A549 (cell line): ENCODE measurements at regions not wholly inside any gene's neighbourhood (a gene's known extent, or its start where the extent isn't known, plus 50 kb on each side); places are given as distances from the start of the nearest gene placed in this dataset.
A peak's percentile ranks its signal among the peaks of the same experiment; 100 is the strongest.

Experiments used
- ATAC-seq, 2 experiments: fragments of 200-7000 bp in 1 of 2; fragments of >200 bp in 1 of 2; cut with Nextera tagmentation in 1 of 2; cut with Tn5 transposase in 1 of 2; 3 replicates each; pipeline versions ENCODE4 v1.8.0 to v1.9.1; 2018 to 2020; ENCODE audit warnings: mild to moderate bottlenecking in 1 of 2, moderate library complexity in 1 of 2
- CTCF ChIA-PET: fragments of 300-600 bp; sonication (Branson Sonifier 250); formaldehyde crosslinking; extraction: SDS; loops from one replicate; lab custom pipeline; 2021; ENCODE audit warnings: antibody characterized with exemption, inconsistent platforms; lab: Yijun Ruan, JAX
- POLR2A ChIA-PET: fragments of 350-600 bp; formaldehyde crosslinking; extraction: SDS; loops from one replicate; lab custom pipeline; 2021; ENCODE audit warnings: antibody characterized with exemption, inconsistent platforms; lab: Yijun Ruan, JAX
- DNase-seq, 2 experiments: peaks; one replicate each; pipeline versions ENCODE4 v3.0.0 to v3.0.0-alpha.2; 2011 to 2016; ENCODE audit warnings: low read depth in 1 of 2, low spot score in 1 of 2
- FAIRE-seq: peaks from 2 replicates; lab custom pipeline; 2011; peaks lifted over from hg19 to GRCh38; lab: Jason Lieb, UNC
- H3K27ac ChIP-seq, 2 experiments: fragments of >200 bp; sonication (Bioruptor Twin); formaldehyde crosslinking; 3 replicates each; pipeline ENCODE4 v1.5.1; 2016 to 2017
- H3K4me1 ChIP-seq: fragments of >200 bp; sonication (Bioruptor Twin); formaldehyde crosslinking; 3 replicates; pipeline ENCODE4 v1.6.1; 2016
- H3K4me2 ChIP-seq: fragments of >200 bp; sonication (Bioruptor Twin); formaldehyde crosslinking; 3 replicates; pipeline ENCODE4 v1.6.1; 2016
- H3K4me3 ChIP-seq: fragments of >200 bp; sonication (Bioruptor Twin); formaldehyde crosslinking; 3 replicates; pipeline ENCODE4 v1.5.1; 2016
- H3K9me3 ChIP-seq: fragments of >200 bp; sonication (Bioruptor Twin); formaldehyde crosslinking; 3 replicates; pipeline ENCODE4 v1.6.1; 2016
- CHD2 ChIP-seq: fragments of 150-350 bp; IDR thresholded peaks from 2 replicates; pipeline ENCODE4 v1.6.1; 2014; ENCODE audit warnings: low read length; ENCODE audit not compliant: partially characterized antibody
- EHMT2 ChIP-seq: fragments of 200-600 bp; sonication (generic); IDR thresholded peaks from 2 replicates; pipeline ENCODE4 v1.6.1; 2016; ENCODE audit warnings: antibody characterized with exemption, low read depth, mild to moderate bottlenecking, moderate library complexity
- FOSB ChIP-seq: fragments of 250-450 bp; sonication (Bioruptor Pico); IDR thresholded peaks from 2 replicates; pipeline ENCODE4 v1.5.0; 2020; ENCODE audit warnings: mild to moderate bottlenecking, moderate library complexity
- GATA3 ChIP-seq: IDR thresholded peaks from 2 replicates; pipeline ENCODE4 v1.6.1; 2012; ENCODE audit warnings: borderline replicate concordance
- HOXA7 ChIP-seq: fragments of 250-450 bp; sonication (Bioruptor Pico); IDR thresholded peaks from 2 replicates; pipeline ENCODE4 v1.5.0; 2020; ENCODE audit warnings: mild to moderate bottlenecking, moderate library complexity
- JUN ChIP-seq, 2 experiments: fragments of >200 bp; sonication (Bioruptor Twin); formaldehyde crosslinking; IDR thresholded peaks; 2 replicates in 1 of 2; 3 replicates in 1 of 2; pipeline ENCODE4 v1.6.1; 2016 to 2017
- JUNB ChIP-seq: fragments of >200 bp; sonication (Bioruptor Twin); formaldehyde crosslinking; IDR thresholded peaks from 2 replicates; pipeline ENCODE4 v1.6.1; 2016
- KDM1A ChIP-seq: fragments of 200-600 bp; sonication (generic); IDR thresholded peaks from 2 replicates; pipeline ENCODE4 v1.6.1; 2016; ENCODE audit warnings: low read depth, mild to moderate bottlenecking
- MAFK ChIP-seq: fragments of 450-650 bp; IDR thresholded peaks from 2 replicates; pipeline ENCODE4 v1.6.1; 2014; ENCODE audit not compliant: partially characterized antibody
- MAZ ChIP-seq: fragments of 150-350 bp; IDR thresholded peaks from 2 replicates; pipeline ENCODE4 v1.6.1; 2014; ENCODE audit warnings: antibody characterized with exemption, low read depth, low read length, borderline replicate concordance
- POLR2AphosphoS2 ChIP-seq: conservative IDR thresholded peaks from 2 replicates; pipeline ENCODE4 v1.6.1; 2012; ENCODE audit warnings: low read length, improper control_type of control experiment, inconsistent platforms
- RAD21 ChIP-seq, 2 experiments: fragments of >200 bp in 1 of 2; sonication (Bioruptor Twin) in 1 of 2; formaldehyde crosslinking in 1 of 2; IDR thresholded peaks in 1 of 2; conservative IDR thresholded peaks in 1 of 2; 2 replicates in 1 of 2; 3 replicates in 1 of 2; pipeline ENCODE4 v1.6.1; 2012 to 2018; ENCODE audit warnings: inconsistent platforms in 1 of 2
- RNF2 ChIP-seq: fragments of 200-600 bp; sonication (generic); IDR thresholded peaks from 2 replicates; pipeline ENCODE4 v1.6.1; 2016; ENCODE audit warnings: low read depth, mild to moderate bottlenecking, antibody characterized with exemption, moderate library complexity, borderline replicate concordance
- SMC3 ChIP-seq: fragments of >200 bp; sonication (Bioruptor Twin); formaldehyde crosslinking; IDR thresholded peaks from 3 replicates; pipeline ENCODE4 v1.6.1; 2018; ENCODE audit warnings: inconsistent platforms
- TFCP2L1 ChIP-seq: fragments of 250-450 bp; sonication (Bioruptor Pico); IDR thresholded peaks from 2 replicates; pipeline ENCODE4 v1.5.0; 2021; ENCODE audit warnings: mild to moderate bottlenecking
- ZC3H11A ChIP-seq: fragments of 450-650 bp; IDR thresholded peaks from 2 replicates; pipeline ENCODE4 v1.6.1; 2014; ENCODE audit warnings: antibody characterized with exemption, mild to moderate bottlenecking
- WGBS: methylation state at CpG from one replicate; pipeline ENCODE4 v1.1.6; 2017; ENCODE audit errors: missing lambda C conversion rate; 5-methylcytosine and 5-hydroxymethylcytosine counted together
- TF ChIP-seq, protein P1 (sequence below): fragments of 150-350 bp; IDR thresholded peaks from 2 replicates; pipeline ENCODE4 v1.6.1; 2014; ENCODE audit warnings: low read depth, mild to moderate bottlenecking, low read length
- TF ChIP-seq, protein P2 (sequence below): fragments of 250-450 bp; sonication (Bioruptor Pico); IDR thresholded peaks from 2 replicates; pipeline ENCODE4 v1.5.0; 2021; ENCODE audit warnings: mild to moderate bottlenecking, moderate library complexity, borderline replicate concordance
- TF ChIP-seq, protein P3 (sequence below): IDR thresholded peaks from 2 replicates; pipeline ENCODE4 v1.6.1; 2012
- TF ChIP-seq, protein P4 (sequence below): fragments of >200 bp; sonication (Bioruptor Twin); formaldehyde crosslinking; IDR thresholded peaks from 3 replicates; pipeline ENCODE4 v1.5.1; 2016
- TF ChIP-seq, protein P5 (sequence below): fragments of >200 bp; sonication (Bioruptor Twin); formaldehyde crosslinking; IDR thresholded peaks from 3 replicates; pipeline ENCODE4 v1.6.1; 2016

DNA sequence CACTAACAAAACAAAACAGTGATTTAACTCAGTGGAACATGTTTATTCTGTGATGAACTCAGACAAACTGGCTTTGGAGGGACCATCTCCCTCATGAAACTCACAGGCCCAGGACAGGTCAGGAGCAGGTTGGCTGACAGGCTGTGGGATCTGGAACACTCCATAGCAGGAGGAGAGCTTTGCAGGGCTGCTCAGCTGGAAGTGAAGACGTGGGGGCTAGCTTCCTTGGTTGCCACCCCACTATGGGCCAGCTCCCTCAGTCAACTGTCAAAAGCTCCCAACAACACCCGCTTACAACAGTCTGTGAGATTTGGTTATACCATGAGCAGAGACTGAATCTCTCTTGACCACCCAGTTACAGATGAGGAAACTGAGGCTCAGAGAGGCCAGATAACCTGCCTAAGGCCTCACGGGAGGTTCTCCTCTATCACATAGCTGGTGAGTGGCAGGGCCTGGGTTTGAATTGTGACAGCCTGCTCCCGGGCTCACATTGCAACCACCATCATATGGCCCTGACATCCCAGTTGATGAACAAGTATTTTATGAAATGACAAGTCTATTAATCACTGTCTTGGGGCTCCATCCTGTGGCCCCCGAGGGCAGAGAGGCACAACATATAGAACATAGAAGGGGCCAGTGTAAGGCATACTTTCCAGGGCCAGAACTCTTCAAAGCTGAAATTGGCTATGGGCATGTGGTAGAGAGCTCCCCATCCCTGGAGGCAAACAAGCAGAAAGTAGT, 473.4 kb downstream of the MN1 start:
- POLR2A ChIA-PET: no interaction called here

More for the DNA sequence above, 473.4 kb downstream of the MN1 start:
- H3K4me3 ChIP-seq: no peak overlapping the region
- no peaks in the 10 kb centered on the region for H3K9me3 ChIP-seq
- CTCF ChIA-PET: no interaction called here
- no peak for TF ChIP-seq MAFK
- TF ChIP-seq RNF2: no peak
- no peak for TF ChIP-seq CHD2
- TF ChIP-seq EHMT2: no peak
- TF ChIP-seq JUNB: no peak
- TF ChIP-seq KDM1A: no peak
- no peak for TF ChIP-seq ZC3H11A
- TF ChIP-seq, protein P1, sequence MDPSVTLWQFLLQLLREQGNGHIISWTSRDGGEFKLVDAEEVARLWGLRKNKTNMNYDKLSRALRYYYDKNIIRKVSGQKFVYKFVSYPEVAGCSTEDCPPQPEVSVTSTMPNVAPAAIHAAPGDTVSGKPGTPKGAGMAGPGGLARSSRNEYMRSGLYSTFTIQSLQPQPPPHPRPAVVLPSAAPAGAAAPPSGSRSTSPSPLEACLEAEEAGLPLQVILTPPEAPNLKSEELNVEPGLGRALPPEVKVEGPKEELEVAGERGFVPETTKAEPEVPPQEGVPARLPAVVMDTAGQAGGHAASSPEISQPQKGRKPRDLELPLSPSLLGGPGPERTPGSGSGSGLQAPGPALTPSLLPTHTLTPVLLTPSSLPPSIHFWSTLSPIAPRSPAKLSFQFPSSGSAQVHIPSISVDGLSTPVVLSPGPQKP: no peak
- TF ChIP-seq MAZ: no peak
- TF ChIP-seq, protein P2, sequence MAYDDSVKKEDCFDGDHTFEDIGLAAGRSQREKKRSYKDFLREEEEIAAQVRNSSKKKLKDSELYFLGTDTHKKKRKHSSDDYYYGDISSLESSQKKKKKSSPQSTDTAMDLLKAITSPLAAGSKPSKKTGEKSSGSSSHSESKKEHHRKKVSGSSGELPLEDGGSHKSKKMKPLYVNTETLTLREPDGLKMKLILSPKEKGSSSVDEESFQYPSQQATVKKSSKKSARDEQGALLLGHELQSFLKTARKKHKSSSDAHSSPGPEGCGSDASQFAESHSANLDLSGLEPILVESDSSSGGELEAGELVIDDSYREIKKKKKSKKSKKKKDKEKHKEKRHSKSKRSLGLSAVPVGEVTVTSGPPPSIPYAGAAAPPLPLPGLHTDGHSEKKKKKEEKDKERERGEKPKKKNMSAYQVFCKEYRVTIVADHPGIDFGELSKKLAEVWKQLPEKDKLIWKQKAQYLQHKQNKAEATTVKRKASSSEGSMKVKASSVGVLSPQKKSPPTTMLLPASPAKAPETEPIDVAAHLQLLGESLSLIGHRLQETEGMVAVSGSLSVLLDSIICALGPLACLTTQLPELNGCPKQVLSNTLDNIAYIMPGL (CRISPR knock-in tag): no peak
- no peak for TF ChIP-seq HOXA7 (CRISPR knock-in tag)
- TF ChIP-seq JUN (IDR thresholded peaks at IDR 0.05): no peak
- TF ChIP-seq, protein P3, sequence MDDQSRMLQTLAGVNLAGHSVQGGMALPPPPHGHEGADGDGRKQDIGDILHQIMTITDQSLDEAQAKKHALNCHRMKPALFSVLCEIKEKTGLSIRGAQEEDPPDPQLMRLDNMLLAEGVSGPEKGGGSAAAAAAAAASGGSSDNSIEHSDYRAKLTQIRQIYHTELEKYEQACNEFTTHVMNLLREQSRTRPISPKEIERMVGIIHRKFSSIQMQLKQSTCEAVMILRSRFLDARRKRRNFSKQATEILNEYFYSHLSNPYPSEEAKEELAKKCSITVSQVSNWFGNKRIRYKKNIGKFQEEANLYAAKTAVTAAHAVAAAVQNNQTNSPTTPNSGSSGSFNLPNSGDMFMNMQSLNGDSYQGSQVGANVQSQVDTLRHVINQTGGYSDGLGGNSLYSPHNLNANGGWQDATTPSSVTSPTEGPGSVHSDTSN: no peak
- peak; percentile 29; the same call in 1 of the 3 replicates for TF ChIP-seq SMC3
- no peak for TF ChIP-seq POLR2AphosphoS2
- TF ChIP-seq, protein P4, sequence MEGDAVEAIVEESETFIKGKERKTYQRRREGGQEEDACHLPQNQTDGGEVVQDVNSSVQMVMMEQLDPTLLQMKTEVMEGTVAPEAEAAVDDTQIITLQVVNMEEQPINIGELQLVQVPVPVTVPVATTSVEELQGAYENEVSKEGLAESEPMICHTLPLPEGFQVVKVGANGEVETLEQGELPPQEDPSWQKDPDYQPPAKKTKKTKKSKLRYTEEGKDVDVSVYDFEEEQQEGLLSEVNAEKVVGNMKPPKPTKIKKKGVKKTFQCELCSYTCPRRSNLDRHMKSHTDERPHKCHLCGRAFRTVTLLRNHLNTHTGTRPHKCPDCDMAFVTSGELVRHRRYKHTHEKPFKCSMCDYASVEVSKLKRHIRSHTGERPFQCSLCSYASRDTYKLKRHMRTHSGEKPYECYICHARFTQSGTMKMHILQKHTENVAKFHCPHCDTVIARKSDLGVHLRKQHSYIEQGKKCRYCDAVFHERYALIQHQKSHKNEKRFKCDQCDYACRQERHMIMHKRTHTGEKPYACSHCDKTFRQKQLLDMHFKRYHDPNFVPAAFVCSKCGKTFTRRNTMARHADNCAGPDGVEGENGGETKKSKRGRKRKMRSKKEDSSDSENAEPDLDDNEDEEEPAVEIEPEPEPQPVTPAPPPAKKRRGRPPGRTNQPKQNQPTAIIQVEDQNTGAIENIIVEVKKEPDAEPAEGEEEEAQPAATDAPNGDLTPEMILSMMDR: 0 out of 3 replicates have a peak, but pooled peaks have one; percentile 9
- peak; percentile 47 to 48; a peak in 4 of 5 replicates for TF ChIP-seq RAD21 (conservative IDR thresholded peaks at IDR 0.05 in 1 of 2, IDR thresholded peaks at IDR 0.05 in 1 of 2)
- no peak for TF ChIP-seq TFCP2L1 (CRISPR knock-in tag)
- TF ChIP-seq FOSB (CRISPR knock-in tag): no peak
- no peak for TF ChIP-seq GATA3
- TF ChIP-seq, protein P5, sequence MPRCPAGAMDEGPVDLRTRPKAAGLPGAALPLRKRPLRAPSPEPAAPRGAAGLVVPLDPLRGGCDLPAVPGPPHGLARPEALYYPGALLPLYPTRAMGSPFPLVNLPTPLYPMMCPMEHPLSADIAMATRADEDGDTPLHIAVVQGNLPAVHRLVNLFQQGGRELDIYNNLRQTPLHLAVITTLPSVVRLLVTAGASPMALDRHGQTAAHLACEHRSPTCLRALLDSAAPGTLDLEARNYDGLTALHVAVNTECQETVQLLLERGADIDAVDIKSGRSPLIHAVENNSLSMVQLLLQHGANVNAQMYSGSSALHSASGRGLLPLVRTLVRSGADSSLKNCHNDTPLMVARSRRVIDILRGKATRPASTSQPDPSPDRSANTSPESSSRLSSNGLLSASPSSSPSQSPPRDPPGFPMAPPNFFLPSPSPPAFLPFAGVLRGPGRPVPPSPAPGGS: no peak
- no peak overlapping the region for H3K4me2 ChIP-seq
- FAIRE-seq: no peak
- H3K4me1 ChIP-seq: peaks cover 14% of the 10 kb centered on the region
- 67% methylated on average over 3 of the region's 5 CpGs for WGBS
- no peak for ATAC-seq
- peak overlapping the region; percentile 17 to 64; a peak in 3 of 6 replicates for H3K27ac ChIP-seq
- peak in 1 of 2 experiments; percentile 7 for DNase-seq
